A673 (cell line): ENCODE measurements at regions not wholly inside any gene's neighbourhood (a gene's known extent, or its start where the extent isn't known, plus 50 kb on each side); places are given as distances from the start of the nearest gene placed in this dataset.

Experiments used
- BruUV-seq: library from RNA; stranded (reverse); fragments of 400-500 nt; replicated peaks from 2 replicates; lab custom pipeline; 2021; lab: Mats Ljungman, UMichigan
- CTCF ChIA-PET: fragments of 300-600 bp; sonication (Branson Sonifier 250); formaldehyde crosslinking; loops from one replicate; lab custom pipeline; 2022; ENCODE audit warnings: antibody characterized with exemption; lab: Charles Lee
- POLR2A ChIA-PET: fragments of 300-600 bp; sonication (Branson Sonifier 250); formaldehyde crosslinking; loops from one replicate; lab custom pipeline; 2022; ENCODE audit warnings: antibody characterized with exemption; ENCODE audit not compliant: low non-redundant PET; lab: Charles Lee
- DNase-seq: peaks from one replicate; pipeline ENCODE4 v3.0.0-alpha.2; 2015; ENCODE audit warnings: low spot score
- H3K27ac ChIP-seq: fragments of 200-600 bp; sonication (generic); 2 replicates; pipeline ENCODE4 v1.5.1; 2016; ENCODE audit warnings: mixed run types, low read depth, mild to moderate bottlenecking, mixed read lengths, antibody characterized with exemption, low read length; ENCODE audit not compliant: poor library complexity, severe bottlenecking
- H3K27me3 ChIP-seq: fragments of 200-600 bp; sonication (generic); replicated peaks from 2 replicates; pipeline ENCODE4 v1.6.1; 2017; ENCODE audit warnings: mixed run types, low read depth, mild to moderate bottlenecking, mixed read lengths, antibody characterized with exemption, low read length; ENCODE audit not compliant: insufficient read depth, poor library complexity
- H3K36me3 ChIP-seq: fragments of 200-600 bp; sonication (generic); 2 replicates; pipeline ENCODE4 v1.6.1; 2016; ENCODE audit warnings: mixed run types, mild to moderate bottlenecking, mixed read lengths, antibody characterized with exemption, low read length; ENCODE audit not compliant: insufficient read depth, poor library complexity, severe bottlenecking
- H3K4me1 ChIP-seq: fragments of 200-600 bp; sonication (generic); 2 replicates; pipeline ENCODE4 v1.6.1; 2017; ENCODE audit warnings: mixed run types, mild to moderate bottlenecking, mixed read lengths, antibody characterized with exemption, low read length; ENCODE audit not compliant: insufficient read depth, poor library complexity, severe bottlenecking
- H3K4me3 ChIP-seq: fragments of 200-600 bp; sonication (generic); 2 replicates; pipeline ENCODE4 v1.5.1; 2016; ENCODE audit warnings: low read depth, mixed run types, mild to moderate bottlenecking, mixed read lengths, low read length; ENCODE audit not compliant: poor library complexity, severe bottlenecking
- H3K9me3 ChIP-seq: fragments of 200-600 bp; sonication (generic); 2 replicates; pipeline ENCODE4 v1.6.1; 2016; ENCODE audit warnings: mixed run types, low read depth, mild to moderate bottlenecking, mixed read lengths, antibody characterized with exemption, low read length; ENCODE audit not compliant: poor library complexity, severe bottlenecking
- EZH2 ChIP-seq: fragments of 200-600 bp; sonication (generic); IDR thresholded peaks from 2 replicates; pipeline ENCODE4 v1.6.1; 2017; ENCODE audit warnings: borderline replicate concordance, low read depth, mild to moderate bottlenecking, mixed read lengths, antibody characterized with exemption, low read length; ENCODE audit not compliant: poor library complexity, severe bottlenecking
- intact Hi-C: fragments of 100-400 bp; cut with micrococcal nuclease; formaldehyde crosslinking; loops from one replicate; pipeline ENCODE4 v1.10.0; 2022; ENCODE audit not compliant: unreplicated experiment
- TF ChIP-seq, protein P1 (sequence below): fragments of 300-800, 200-600 bp; sonication (generic); conservative IDR thresholded peaks from 2 replicates; pipeline ENCODE4 v1.5.1; 2017; ENCODE audit warnings: low read depth, mild to moderate bottlenecking, antibody characterized with exemption, low read length, moderate library complexity, mixed read lengths

DNA sequence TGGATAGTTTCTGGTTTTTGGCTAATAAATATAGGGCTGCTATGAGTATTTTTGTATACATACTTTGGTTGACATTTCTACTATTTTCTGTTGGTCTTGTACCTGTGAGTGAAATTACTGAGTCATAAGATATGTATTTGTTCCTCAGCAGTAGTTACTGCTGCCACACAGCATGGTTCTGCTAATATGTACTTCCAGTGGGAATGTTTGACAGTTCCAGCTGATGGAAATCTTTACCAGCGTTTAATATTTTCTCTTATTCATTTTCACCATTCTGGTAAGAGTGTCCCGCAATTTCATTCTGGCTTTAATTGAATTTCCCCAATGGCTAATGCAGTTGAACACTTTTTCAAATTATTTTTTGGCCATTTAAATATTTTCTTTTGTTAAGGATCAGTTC lies 57.9 kb upstream of the IL1R1 start:
- no peaks in the 10 kb centered on the region for H3K36me3 ChIP-seq
- H3K27me3 ChIP-seq: no peaks in the 10 kb centered on the region
- ChIA-PET POLR2A (no interaction called here), CTCF (no interaction called here)
- intact Hi-C loops: no loop called here
- no TSS peak for BruUV-seq
- no peak for TF ChIP-seq EZH2
- TF ChIP-seq, protein P1, sequence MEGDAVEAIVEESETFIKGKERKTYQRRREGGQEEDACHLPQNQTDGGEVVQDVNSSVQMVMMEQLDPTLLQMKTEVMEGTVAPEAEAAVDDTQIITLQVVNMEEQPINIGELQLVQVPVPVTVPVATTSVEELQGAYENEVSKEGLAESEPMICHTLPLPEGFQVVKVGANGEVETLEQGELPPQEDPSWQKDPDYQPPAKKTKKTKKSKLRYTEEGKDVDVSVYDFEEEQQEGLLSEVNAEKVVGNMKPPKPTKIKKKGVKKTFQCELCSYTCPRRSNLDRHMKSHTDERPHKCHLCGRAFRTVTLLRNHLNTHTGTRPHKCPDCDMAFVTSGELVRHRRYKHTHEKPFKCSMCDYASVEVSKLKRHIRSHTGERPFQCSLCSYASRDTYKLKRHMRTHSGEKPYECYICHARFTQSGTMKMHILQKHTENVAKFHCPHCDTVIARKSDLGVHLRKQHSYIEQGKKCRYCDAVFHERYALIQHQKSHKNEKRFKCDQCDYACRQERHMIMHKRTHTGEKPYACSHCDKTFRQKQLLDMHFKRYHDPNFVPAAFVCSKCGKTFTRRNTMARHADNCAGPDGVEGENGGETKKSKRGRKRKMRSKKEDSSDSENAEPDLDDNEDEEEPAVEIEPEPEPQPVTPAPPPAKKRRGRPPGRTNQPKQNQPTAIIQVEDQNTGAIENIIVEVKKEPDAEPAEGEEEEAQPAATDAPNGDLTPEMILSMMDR: no peak
- no peak for DNase-seq
- H3K4me3 ChIP-seq: no peak overlapping the region
- no peak overlapping the region for H3K27ac ChIP-seq
- no peaks in the 10 kb centered on the region for H3K9me3 ChIP-seq
- peaks cover 6% of the 10 kb centered on the region for H3K4me1 ChIP-seq

GRCh38 chr2:102085238-102085637 lies 57.3 kb upstream of the IL1R1 start:
- no peaks in the 10 kb centered on the region for H3K36me3 ChIP-seq
- no peaks in the 10 kb centered on the region for H3K27me3 ChIP-seq
- no TSS peak for BruUV-seq
- peaks cover 6% of the 10 kb centered on the region for H3K4me1 ChIP-seq
- H3K4me3 ChIP-seq: no peak overlapping the region
- CTCF ChIA-PET: no interaction called here
- DNase-seq: no peak
- POLR2A ChIA-PET: no interaction called here
- no peak overlapping the region for H3K27ac ChIP-seq
- no peak for TF ChIP-seq EZH2
- TF ChIP-seq, protein P1: no peak
- intact Hi-C loops: no loop called here
- H3K9me3 ChIP-seq: no peaks in the 10 kb centered on the region

GRCh38 chr2:102086150-102086872 lies 56.2 kb upstream of the IL1R1 start:
- no TSS peak for BruUV-seq
- Histone ChIP-seq H3K4me3 (no peak overlapping the region), H3K27ac (no peak overlapping the region), H3K9me3 (no peaks in the 10 kb centered on the region), H3K4me1 (peaks cover 6% of the 10 kb centered on the region), H3K27me3 (no peaks in the 10 kb centered on the region), H3K36me3 (no peaks in the 10 kb centered on the region)
- DNase-seq: no peak
- TF ChIP-seq, protein P1: no peak
- TF ChIP-seq EZH2: no peak
- ChIA-PET CTCF (no interaction called here), POLR2A (no interaction called here)
- intact Hi-C loops: no loop called here
